HepG2 (cell line): ENCODE measurements at regions not wholly inside any gene's neighbourhood (a gene's known extent, or its start where the extent isn't known, plus 50 kb on each side); places are given as distances from the start of the nearest gene placed in this dataset.

Source experiments
- ATAC-seq: fragments of 200-7000 bp; cut with Tn5 transposase; 3 replicates; pipeline ENCODE4 v1.9.1; 2020; ENCODE audit warnings: mild to moderate bottlenecking, moderate library complexity
- BruUV-seq: library from RNA; stranded (reverse); fragments of 400-500 nt; replicated peaks from 2 replicates; lab custom pipeline; 2021; lab: Mats Ljungman, UMichigan
- CTCF ChIA-PET: fragments of 300-600 bp; formaldehyde crosslinking; extraction: SDS; loops from one replicate; lab custom pipeline; 2021; ENCODE audit warnings: low total read pairs, inconsistent platforms, low intra/inter-chr PET ratio; lab: Yijun Ruan, JAX
- POLR2A ChIA-PET: fragments of 350-600 bp; sonication (Branson Sonifier 250); formaldehyde crosslinking; loops from one replicate; lab custom pipeline; 2020; ENCODE audit warnings: antibody characterized with exemption, inconsistent platforms; lab: Yijun Ruan, JAX
- DNase-seq: peaks from one replicate; pipeline ENCODE4 v3.0.0-alpha.2; 2015; ENCODE audit warnings: low spot score
- FAIRE-seq: peaks from 3 replicates; lab custom pipeline; 2011; peaks lifted over from hg19 to GRCh38; lab: Jason Lieb, UNC
- H2AFZ ChIP-seq: one replicate; pipeline ENCODE4 v1.6.1; 2011; ENCODE audit warnings: low read length, inconsistent platforms
- H3K27ac ChIP-seq: fragments of 300-600 bp; 3 replicates; pipeline ENCODE4 v1.8.0; 2011; ENCODE audit warnings: mixed run types, mild to moderate bottlenecking, mixed read lengths, low read length, inconsistent platforms; ENCODE audit not compliant: insufficient read depth; ENCODE audit errors: extremely low read length
- H3K27me3 ChIP-seq, 2 experiments: fragments of 200-600 bp in 1 of 2; 2 replicates in 1 of 2; 3 replicates in 1 of 2; pipeline versions ENCODE4 v1.6.0 to v1.8.0; 2011; ENCODE audit warnings: low read length in 2 of 2, mild to moderate bottlenecking in 2 of 2, moderate library complexity in 2 of 2, inconsistent platforms in 1 of 2; ENCODE audit not compliant: insufficient read depth in 2 of 2, control insufficient read depth in 1 of 2
- H3K36me3 ChIP-seq, 2 experiments: fragments of 200-600 bp in 1 of 2; replicated peaks in 1 of 2; 2 replicates in 1 of 2; 3 replicates in 1 of 2; pipeline versions ENCODE4 v1.5.1 to v1.8.0; 2011; ENCODE audit warnings: low read length in 2 of 2, inconsistent platforms in 1 of 2; ENCODE audit not compliant: insufficient read depth in 2 of 2, control insufficient read depth in 1 of 2
- H3K4me1 ChIP-seq: 2 replicates; pipeline ENCODE4 v1.5.1; 2012; ENCODE audit warnings: low read length, inconsistent platforms; ENCODE audit not compliant: insufficient read depth
- H3K4me2 ChIP-seq: 2 replicates; pipeline ENCODE4 v1.6.0; 2011; ENCODE audit warnings: low read depth, low read length, inconsistent platforms
- H3K4me3 ChIP-seq, 3 experiments: fragments of 200-600 bp in 1 of 3; sonication (generic), shearing (Covaris generic) in 1 of 3; replicated peaks in 1 of 3; 2 replicates each; pipeline ENCODE4 v1.5.1; 2011 to 2016; ENCODE audit warnings: low read length in 3 of 3, inconsistent platforms in 2 of 3, low read depth in 2 of 3, mild to moderate bottlenecking in 2 of 3, control low read depth in 1 of 3, mixed read lengths in 1 of 3; ENCODE audit not compliant: insufficient read depth in 1 of 3
- H3K79me2 ChIP-seq: one replicate; pipeline ENCODE4 v1.6.1; 2011; ENCODE audit warnings: low read length, inconsistent platforms; ENCODE audit not compliant: insufficient read depth
- H3K9ac ChIP-seq: 2 replicates; pipeline ENCODE4 v1.6.0; 2011; ENCODE audit warnings: mild to moderate bottlenecking, low read depth, low read length, inconsistent platforms; ENCODE audit not compliant: insufficient read depth
- H3K9me3 ChIP-seq: 2 replicates; pipeline ENCODE4 v1.5.1; 2012; ENCODE audit warnings: mild to moderate bottlenecking, low read length
- H4K20me1 ChIP-seq: 2 replicates; pipeline ENCODE4 v1.6.0; 2011; ENCODE audit warnings: inconsistent platforms, mild to moderate bottlenecking, low read length, moderate library complexity; ENCODE audit not compliant: insufficient read depth
- AKAP8 ChIP-seq: sonication (generic); formaldehyde crosslinking; IDR thresholded peaks from 2 replicates; pipeline ENCODE4 v1.5.1; 2020; ENCODE audit warnings: mild to moderate bottlenecking, missing genetic modification reagents
- FOSL1 ChIP-seq: sonication (generic); formaldehyde crosslinking; IDR thresholded peaks from 2 replicates; pipeline ENCODE4 v1.9.0; 2021; ENCODE audit warnings: missing genetic modification reagents, borderline replicate concordance
- HDAC2 ChIP-seq: sonication (generic); formaldehyde crosslinking; IDR thresholded peaks from 2 replicates; pipeline ENCODE4 v1.4.0; 2020; ENCODE audit warnings: missing genetic modification reagents
- IKZF4 ChIP-seq: sonication (generic); formaldehyde crosslinking; IDR thresholded peaks from 2 replicates; pipeline ENCODE4 v1.5.1; 2020; ENCODE audit warnings: borderline replicate concordance, mild to moderate bottlenecking, low read depth, missing genetic modification reagents; ENCODE audit errors: not compliant biosample characterization
- MLX ChIP-seq: IDR thresholded peaks from 2 replicates; pipeline ENCODE4 v1.6.1; 2016
- NCOR1 ChIP-seq: fragments of 200-600 bp; sonication (generic); IDR thresholded peaks from 2 replicates; pipeline ENCODE4 v1.7.0; 2017; ENCODE audit warnings: antibody characterized with exemption, low read length, borderline replicate concordance
- NFAT5 ChIP-seq: sonication (generic); formaldehyde crosslinking; IDR thresholded peaks from 2 replicates; pipeline ENCODE4 v1.4.0; 2020; ENCODE audit warnings: missing genetic modification reagents
- POGZ ChIP-seq: sonication (generic); formaldehyde crosslinking; IDR thresholded peaks from 2 replicates; pipeline ENCODE4 v1.4.0; 2020; ENCODE audit warnings: mild to moderate bottlenecking, missing genetic modification reagents
- REXO4 ChIP-seq: sonication (generic); formaldehyde crosslinking; IDR thresholded peaks from 2 replicates; pipeline ENCODE4 v1.8.0; 2022; ENCODE audit warnings: missing genetic modification reagents, mild to moderate bottlenecking, borderline replicate concordance
- TOE1 ChIP-seq: sonication (generic); formaldehyde crosslinking; IDR thresholded peaks from 2 replicates; pipeline ENCODE4 v1.4.0; 2020; ENCODE audit warnings: mild to moderate bottlenecking, missing genetic modification reagents
- ZFP91 ChIP-seq: sonication (generic); formaldehyde crosslinking; IDR thresholded peaks from 2 replicates; pipeline ENCODE4 v1.9.0; 2022; ENCODE audit warnings: missing genetic modification reagents, mild to moderate bottlenecking, borderline replicate concordance
- ZNF205 ChIP-seq: IDR thresholded peaks from 2 replicates; pipeline ENCODE4 v1.6.1; 2018; ENCODE audit warnings: missing biosample characterization, missing genetic modification reagents
- ZNF343 ChIP-seq: sonication (generic); formaldehyde crosslinking; IDR thresholded peaks from 2 replicates; pipeline ENCODE4 v1.4.0; 2020; ENCODE audit warnings: mild to moderate bottlenecking, missing genetic modification reagents
- ZNF780A ChIP-seq: sonication (generic); formaldehyde crosslinking; IDR thresholded peaks from 2 replicates; pipeline ENCODE4 v1.8.0; 2022; ENCODE audit warnings: mild to moderate bottlenecking, missing genetic modification reagents, moderate library complexity
- WGBS: methylation state at CpG from one replicate; pipeline ENCODE4 v1.1.6; 2017; ENCODE audit warnings: low lambda C conversion rate; 5-methylcytosine and 5-hydroxymethylcytosine counted together
- in situ Hi-C: cut with HindIII; loops from 2 replicates; pipeline ENCODE4 v1.10.0; 2017; ENCODE audit warnings: low pct_unique_long_range_greater_than_20kb; ENCODE audit not compliant: extremely low pct_ligation_motif_present
- intact Hi-C: fragments of 100-400 bp; cut with micrococcal nuclease; formaldehyde crosslinking; loops from one replicate; pipeline ENCODE4 v1.10.0; 2022; ENCODE audit not compliant: unreplicated experiment

GRCh38 chr18:38900445-38900844 is 1334.8 kb upstream of the CELF4 start (continued):
- TF ChIP-seq AKAP8 (CRISPR knock-in tag) (no peak), NFAT5 (CRISPR knock-in tag) (no peak), MLX (no peak), TOE1 (CRISPR knock-in tag) (no peak)

- POLR2A ChIA-PET, result no interaction called here
- in situ Hi-C loops, result no loop called here
- no peaks in the 10 kb centered on the region for H3K79me2 ChIP-seq
- CTCF ChIA-PET, result no interaction called here
- no peak overlapping the region for H3K27ac ChIP-seq
- 64% methylated on average over 2 of the region's 2 CpGs for WGBS
- H3K4me3 ChIP-seq, result no peak overlapping the region
- intact Hi-C loops, result no loop called here
- ATAC-seq (no peak), DNase-seq (no peak), FAIRE-seq (no peak)
- no peaks in the 10 kb centered on the region for H3K27me3 ChIP-seq
- no peak overlapping the region for H3K4me2 ChIP-seq
- BruUV-seq, result no TSS peak
- H3K9me3 ChIP-seq, result no peaks in the 10 kb centered on the region
- no peaks in the 10 kb centered on the region for H3K36me3 ChIP-seq
- no peak overlapping the region for H2AFZ ChIP-seq
- H3K4me1 ChIP-seq, result no peaks in the 10 kb centered on the region
- H4K20me1 ChIP-seq, result no peaks in the 10 kb centered on the region
- TF ChIP-seq ZNF343 (CRISPR knock-in tag), result no peak
- no peak for TF ChIP-seq NCOR1
- TF ChIP-seq POGZ (CRISPR knock-in tag), result no peak
- no peak for TF ChIP-seq ZNF780A
- TF ChIP-seq IKZF4 (CRISPR knock-in tag), result no peak
- no peak for TF ChIP-seq ZFP91 (CRISPR knock-in tag)
- TF ChIP-seq HDAC2, result no peak
- TF ChIP-seq REXO4 (CRISPR knock-in tag), result no peak
- no peak for TF ChIP-seq ZNF205 (CRISPR knock-in tag)
- TF ChIP-seq FOSL1 (CRISPR knock-in tag), result no peak
- TF ChIP-seq, all 625 proteins: peak for 0
- H3K9ac ChIP-seq, result no peak overlapping the region
Measured at GRCh38 chr18:38900031-38900430, 1334.4 kb upstream of the CELF4 start.
